ENCODE measurements at regions not wholly inside any gene's neighbourhood (a gene's known extent, or its start where the extent isn't known, plus 50 kb on each side); places are given as distances from the start of the nearest gene placed in this dataset.

GRCh38 chr4:157932936-157933335 is 239.9 kb downstream of the GASK1B start:
- no peak for TF ChIP-seq POLR2A (IDR thresholded peaks at IDR 0.05)
- no peak for TF ChIP-seq EP300 (IDR thresholded peaks at IDR 0.05)
- TF ChIP-seq, protein P1, sequence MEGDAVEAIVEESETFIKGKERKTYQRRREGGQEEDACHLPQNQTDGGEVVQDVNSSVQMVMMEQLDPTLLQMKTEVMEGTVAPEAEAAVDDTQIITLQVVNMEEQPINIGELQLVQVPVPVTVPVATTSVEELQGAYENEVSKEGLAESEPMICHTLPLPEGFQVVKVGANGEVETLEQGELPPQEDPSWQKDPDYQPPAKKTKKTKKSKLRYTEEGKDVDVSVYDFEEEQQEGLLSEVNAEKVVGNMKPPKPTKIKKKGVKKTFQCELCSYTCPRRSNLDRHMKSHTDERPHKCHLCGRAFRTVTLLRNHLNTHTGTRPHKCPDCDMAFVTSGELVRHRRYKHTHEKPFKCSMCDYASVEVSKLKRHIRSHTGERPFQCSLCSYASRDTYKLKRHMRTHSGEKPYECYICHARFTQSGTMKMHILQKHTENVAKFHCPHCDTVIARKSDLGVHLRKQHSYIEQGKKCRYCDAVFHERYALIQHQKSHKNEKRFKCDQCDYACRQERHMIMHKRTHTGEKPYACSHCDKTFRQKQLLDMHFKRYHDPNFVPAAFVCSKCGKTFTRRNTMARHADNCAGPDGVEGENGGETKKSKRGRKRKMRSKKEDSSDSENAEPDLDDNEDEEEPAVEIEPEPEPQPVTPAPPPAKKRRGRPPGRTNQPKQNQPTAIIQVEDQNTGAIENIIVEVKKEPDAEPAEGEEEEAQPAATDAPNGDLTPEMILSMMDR (IDR thresholded peaks at IDR 0.05): no peak

All from upper lobe of left lung (tissue), 4 donors.